ENCODE measurements at regions not wholly inside any gene's neighbourhood (a gene's known extent, or its start where the extent isn't known, plus 50 kb on each side); places are given as distances from the start of the nearest gene placed in this dataset.

DNA sequence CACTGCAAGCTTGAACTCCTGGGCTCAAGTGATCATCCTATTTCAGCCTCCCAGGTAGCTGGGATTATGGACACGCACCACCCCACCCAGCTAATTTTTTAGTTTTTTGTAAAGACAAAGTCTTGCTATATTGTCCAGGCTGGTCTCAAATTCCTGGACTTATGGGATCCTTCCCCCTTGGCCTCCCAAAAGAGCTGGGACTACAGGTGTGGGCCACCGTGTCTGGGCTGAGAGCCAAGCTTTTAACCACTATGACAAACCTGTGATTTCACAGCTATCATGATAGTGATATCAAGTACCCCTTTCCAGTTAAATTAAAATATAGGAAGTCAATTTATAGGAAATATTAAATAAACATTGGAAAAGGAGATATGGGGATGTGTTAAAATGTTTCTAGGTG lies 74.6 kb upstream of the IRX6 start:
- TF ChIP-seq, protein P1, sequence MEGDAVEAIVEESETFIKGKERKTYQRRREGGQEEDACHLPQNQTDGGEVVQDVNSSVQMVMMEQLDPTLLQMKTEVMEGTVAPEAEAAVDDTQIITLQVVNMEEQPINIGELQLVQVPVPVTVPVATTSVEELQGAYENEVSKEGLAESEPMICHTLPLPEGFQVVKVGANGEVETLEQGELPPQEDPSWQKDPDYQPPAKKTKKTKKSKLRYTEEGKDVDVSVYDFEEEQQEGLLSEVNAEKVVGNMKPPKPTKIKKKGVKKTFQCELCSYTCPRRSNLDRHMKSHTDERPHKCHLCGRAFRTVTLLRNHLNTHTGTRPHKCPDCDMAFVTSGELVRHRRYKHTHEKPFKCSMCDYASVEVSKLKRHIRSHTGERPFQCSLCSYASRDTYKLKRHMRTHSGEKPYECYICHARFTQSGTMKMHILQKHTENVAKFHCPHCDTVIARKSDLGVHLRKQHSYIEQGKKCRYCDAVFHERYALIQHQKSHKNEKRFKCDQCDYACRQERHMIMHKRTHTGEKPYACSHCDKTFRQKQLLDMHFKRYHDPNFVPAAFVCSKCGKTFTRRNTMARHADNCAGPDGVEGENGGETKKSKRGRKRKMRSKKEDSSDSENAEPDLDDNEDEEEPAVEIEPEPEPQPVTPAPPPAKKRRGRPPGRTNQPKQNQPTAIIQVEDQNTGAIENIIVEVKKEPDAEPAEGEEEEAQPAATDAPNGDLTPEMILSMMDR (conservative IDR thresholded peaks at IDR 0.05; ENCODE audit: low read depth in 2 of 2): no peak
- TF ChIP-seq POLR2AphosphoS5 (IDR thresholded peaks at IDR 0.05; ENCODE audit: low read depth) (no peak), EZH2 (IDR thresholded peaks at IDR 0.05; ENCODE audit: low read depth, unreplicated experiment) (no peak), CREB1 (CRISPR knock-in tag; IDR thresholded peaks at IDR 0.05; ENCODE audit: low read depth) (no peak), EZH2phosphoT487 (IDR thresholded peaks at IDR 0.05; ENCODE audit: unreplicated experiment) (no peak), STAT1 (IDR thresholded peaks at IDR 0.05; ENCODE audit: unreplicated experiment) (no peak), NANOG (IDR thresholded peaks at IDR 0.05; ENCODE audit: borderline replicate concordance) (no peak), JUNB (IDR thresholded peaks at IDR 0.05; ENCODE audit: unreplicated experiment) (no peak)
- TF ChIP-seq, protein P2, sequence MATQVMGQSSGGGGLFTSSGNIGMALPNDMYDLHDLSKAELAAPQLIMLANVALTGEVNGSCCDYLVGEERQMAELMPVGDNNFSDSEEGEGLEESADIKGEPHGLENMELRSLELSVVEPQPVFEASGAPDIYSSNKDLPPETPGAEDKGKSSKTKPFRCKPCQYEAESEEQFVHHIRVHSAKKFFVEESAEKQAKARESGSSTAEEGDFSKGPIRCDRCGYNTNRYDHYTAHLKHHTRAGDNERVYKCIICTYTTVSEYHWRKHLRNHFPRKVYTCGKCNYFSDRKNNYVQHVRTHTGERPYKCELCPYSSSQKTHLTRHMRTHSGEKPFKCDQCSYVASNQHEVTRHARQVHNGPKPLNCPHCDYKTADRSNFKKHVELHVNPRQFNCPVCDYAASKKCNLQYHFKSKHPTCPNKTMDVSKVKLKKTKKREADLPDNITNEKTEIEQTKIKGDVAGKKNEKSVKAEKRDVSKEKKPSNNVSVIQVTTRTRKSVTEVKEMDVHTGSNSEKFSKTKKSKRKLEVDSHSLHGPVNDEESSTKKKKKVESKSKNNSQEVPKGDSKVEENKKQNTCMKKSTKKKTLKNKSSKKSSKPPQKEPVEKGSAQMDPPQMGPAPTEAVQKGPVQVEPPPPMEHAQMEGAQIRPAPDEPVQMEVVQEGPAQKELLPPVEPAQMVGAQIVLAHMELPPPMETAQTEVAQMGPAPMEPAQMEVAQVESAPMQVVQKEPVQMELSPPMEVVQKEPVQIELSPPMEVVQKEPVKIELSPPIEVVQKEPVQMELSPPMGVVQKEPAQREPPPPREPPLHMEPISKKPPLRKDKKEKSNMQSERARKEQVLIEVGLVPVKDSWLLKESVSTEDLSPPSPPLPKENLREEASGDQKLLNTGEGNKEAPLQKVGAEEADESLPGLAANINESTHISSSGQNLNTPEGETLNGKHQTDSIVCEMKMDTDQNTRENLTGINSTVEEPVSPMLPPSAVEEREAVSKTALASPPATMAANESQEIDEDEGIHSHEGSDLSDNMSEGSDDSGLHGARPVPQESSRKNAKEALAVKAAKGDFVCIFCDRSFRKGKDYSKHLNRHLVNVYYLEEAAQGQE (IDR thresholded peaks at IDR 0.05; ENCODE audit: unreplicated experiment): no peak
- TF ChIP-seq, protein P3, sequence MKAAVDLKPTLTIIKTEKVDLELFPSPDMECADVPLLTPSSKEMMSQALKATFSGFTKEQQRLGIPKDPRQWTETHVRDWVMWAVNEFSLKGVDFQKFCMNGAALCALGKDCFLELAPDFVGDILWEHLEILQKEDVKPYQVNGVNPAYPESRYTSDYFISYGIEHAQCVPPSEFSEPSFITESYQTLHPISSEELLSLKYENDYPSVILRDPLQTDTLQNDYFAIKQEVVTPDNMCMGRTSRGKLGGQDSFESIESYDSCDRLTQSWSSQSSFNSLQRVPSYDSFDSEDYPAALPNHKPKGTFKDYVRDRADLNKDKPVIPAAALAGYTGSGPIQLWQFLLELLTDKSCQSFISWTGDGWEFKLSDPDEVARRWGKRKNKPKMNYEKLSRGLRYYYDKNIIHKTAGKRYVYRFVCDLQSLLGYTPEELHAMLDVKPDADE (IDR thresholded peaks at IDR 0.05): no peak
- TF ChIP-seq, protein P4, sequence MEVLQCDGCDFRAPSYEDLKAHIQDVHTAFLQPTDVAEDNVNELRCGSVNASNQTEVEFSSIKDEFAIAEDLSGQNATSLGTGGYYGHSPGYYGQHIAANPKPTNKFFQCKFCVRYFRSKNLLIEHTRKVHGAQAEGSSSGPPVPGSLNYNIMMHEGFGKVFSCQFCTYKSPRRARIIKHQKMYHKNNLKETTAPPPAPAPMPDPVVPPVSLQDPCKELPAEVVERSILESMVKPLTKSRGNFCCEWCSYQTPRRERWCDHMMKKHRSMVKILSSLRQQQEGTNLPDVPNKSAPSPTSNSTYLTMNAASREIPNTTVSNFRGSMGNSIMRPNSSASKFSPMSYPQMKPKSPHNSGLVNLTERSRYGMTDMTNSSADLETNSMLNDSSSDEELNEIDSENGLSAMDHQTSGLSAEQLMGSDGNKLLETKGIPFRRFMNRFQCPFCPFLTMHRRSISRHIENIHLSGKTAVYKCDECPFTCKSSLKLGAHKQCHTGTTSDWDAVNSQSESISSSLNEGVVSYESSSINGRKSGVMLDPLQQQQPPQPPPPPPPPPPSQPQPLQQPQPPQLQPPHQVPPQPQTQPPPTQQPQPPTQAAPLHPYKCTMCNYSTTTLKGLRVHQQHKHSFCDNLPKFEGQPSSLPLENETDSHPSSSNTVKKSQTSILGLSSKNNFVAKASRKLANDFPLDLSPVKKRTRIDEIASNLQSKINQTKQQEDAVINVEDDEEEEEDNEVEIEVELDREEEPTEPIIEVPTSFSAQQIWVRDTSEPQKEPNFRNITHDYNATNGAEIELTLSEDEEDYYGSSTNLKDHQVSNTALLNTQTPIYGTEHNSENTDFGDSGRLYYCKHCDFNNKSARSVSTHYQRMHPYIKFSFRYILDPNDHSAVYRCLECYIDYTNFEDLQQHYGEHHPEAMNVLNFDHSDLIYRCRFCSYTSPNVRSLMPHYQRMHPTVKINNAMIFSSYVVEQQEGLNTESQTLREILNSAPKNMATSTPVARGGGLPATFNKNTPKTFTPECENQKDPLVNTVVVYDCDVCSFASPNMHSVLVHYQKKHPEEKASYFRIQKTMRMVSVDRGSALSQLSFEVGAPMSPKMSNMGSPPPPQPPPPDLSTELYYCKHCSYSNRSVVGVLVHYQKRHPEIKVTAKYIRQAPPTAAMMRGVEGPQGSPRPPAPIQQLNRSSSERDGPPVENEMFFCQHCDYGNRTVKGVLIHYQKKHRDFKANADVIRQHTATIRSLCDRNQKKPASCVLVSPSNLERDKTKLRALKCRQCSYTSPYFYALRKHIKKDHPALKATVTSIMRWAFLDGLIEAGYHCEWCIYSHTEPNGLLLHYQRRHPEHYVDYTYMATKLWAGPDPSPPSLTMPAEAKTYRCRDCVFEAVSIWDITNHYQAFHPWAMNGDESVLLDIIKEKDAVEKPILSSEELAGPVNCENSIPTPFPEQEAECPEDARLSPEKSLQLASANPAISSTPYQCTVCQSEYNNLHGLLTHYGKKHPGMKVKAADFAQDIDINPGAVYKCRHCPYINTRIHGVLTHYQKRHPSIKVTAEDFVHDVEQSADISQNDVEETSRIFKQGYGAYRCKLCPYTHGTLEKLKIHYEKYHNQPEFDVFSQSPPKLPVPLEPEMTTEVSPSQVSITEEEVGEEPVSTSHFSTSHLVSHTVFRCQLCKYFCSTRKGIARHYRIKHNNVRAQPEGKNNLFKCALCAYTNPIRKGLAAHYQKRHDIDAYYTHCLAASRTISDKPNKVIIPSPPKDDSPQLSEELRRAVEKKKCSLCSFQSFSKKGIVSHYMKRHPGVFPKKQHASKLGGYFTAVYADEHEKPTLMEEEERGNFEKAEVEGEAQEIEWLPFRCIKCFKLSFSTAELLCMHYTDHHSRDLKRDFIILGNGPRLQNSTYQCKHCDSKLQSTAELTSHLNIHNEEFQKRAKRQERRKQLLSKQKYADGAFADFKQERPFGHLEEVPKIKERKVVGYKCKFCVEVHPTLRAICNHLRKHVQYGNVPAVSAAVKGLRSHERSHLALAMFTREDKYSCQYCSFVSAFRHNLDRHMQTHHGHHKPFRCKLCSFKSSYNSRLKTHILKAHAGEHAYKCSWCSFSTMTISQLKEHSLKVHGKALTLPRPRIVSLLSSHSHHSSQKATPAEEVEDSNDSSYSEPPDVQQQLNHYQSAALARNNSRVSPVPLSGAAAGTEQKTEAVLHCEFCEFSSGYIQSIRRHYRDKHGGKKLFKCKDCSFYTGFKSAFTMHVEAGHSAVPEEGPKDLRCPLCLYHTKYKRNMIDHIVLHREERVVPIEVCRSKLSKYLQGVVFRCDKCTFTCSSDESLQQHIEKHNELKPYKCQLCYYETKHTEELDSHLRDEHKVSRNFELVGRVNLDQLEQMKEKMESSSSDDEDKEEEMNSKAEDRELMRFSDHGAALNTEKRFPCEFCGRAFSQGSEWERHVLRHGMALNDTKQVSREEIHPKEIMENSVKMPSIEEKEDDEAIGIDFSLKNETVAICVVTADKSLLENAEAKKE (CRISPR knock-in tag; IDR thresholded peaks at IDR 0.05): no peak
